GM21360 (cell line): ENCODE measurements at regions not wholly inside any gene's neighbourhood (a gene's known extent, or its start where the extent isn't known, plus 50 kb on each side); places are given as distances from the start of the nearest gene placed in this dataset.

Experiments used
- ATAC-seq: cut with Tn5 transposase; IDR thresholded peaks from one replicate; pipeline ENCODE4 v1.9.1; 2021; ENCODE audit warnings: mild to moderate bottlenecking, moderate library complexity; ENCODE audit not compliant: unreplicated experiment

- ATAC-seq = no peak
These were observed 480.3 kb upstream of the ADAMTS16 start for GRCh38 chr5:4659851-4660250.

GRCh38 chr5:4661326-4661725, 478.8 kb upstream of the ADAMTS16 start:
- no peak for ATAC-seq

- ATAC-seq = no peak
These were observed 478.3 kb upstream of the ADAMTS16 start for GRCh38 chr5:4661836-4662235.

- no peak for ATAC-seq
These were observed 477.4 kb upstream of the ADAMTS16 start for GRCh38 chr5:4662756-4663155.

GRCh38 chr5:4665911-4666310, 474.2 kb upstream of the ADAMTS16 start:
- ATAC-seq = no peak

GRCh38 chr5:4674166-4674565, 466.0 kb upstream of the ADAMTS16 start:
- ATAC-seq = no peak

- ATAC-seq = no peak
These were observed 463.2 kb upstream of the ADAMTS16 start for GRCh38 chr5:4676934-4677333.

- no peak for ATAC-seq
These were observed 455.2 kb upstream of the ADAMTS16 start for GRCh38 chr5:4684946-4685345.

GRCh38 chr5:4698596-4698995, 441.5 kb upstream of the ADAMTS16 start:
- ATAC-seq = no peak

- ATAC-seq = no peak
These were observed 440.5 kb upstream of the ADAMTS16 start for GRCh38 chr5:4699592-4699991.

- no peak for ATAC-seq
These were observed 440.1 kb upstream of the ADAMTS16 start for GRCh38 chr5:4700069-4700468.

GRCh38 chr5:4700871-4701270, 439.3 kb upstream of the ADAMTS16 start:
- ATAC-seq = no peak

GRCh38 chr5:4703931-4704458, 436.1 kb upstream of the ADAMTS16 start:
- no peak for ATAC-seq

- ATAC-seq = no peak
These were observed 435.2 kb upstream of the ADAMTS16 start for GRCh38 chr5:4704951-4705350.

GRCh38 chr5:4716781-4717180, 423.3 kb upstream of the ADAMTS16 start:
- ATAC-seq = no peak

GRCh38 chr5:4717446-4717845, 422.7 kb upstream of the ADAMTS16 start:
- no peak for ATAC-seq

- ATAC-seq = no peak
These were observed 419.3 kb upstream of the ADAMTS16 start for GRCh38 chr5:4720831-4721230.

GRCh38 chr5:4722886-4723285, 417.2 kb upstream of the ADAMTS16 start:
- no peak for ATAC-seq

GRCh38 chr5:4725594-4725993, 414.5 kb upstream of the ADAMTS16 start:
- ATAC-seq = no peak

- no peak for ATAC-seq
These were observed 409.9 kb upstream of the ADAMTS16 start for GRCh38 chr5:4730279-4730678.

GRCh38 chr5:4734348-4734747, 405.8 kb upstream of the ADAMTS16 start:
- ATAC-seq = no peak

GRCh38 chr5:4735261-4735660, 404.9 kb upstream of the ADAMTS16 start:
- no peak for ATAC-seq

GRCh38 chr5:4737868-4738267, 402.3 kb upstream of the ADAMTS16 start:
- ATAC-seq = no peak

- no peak for ATAC-seq
These were observed 401.8 kb upstream of the ADAMTS16 start for GRCh38 chr5:4738298-4738697.
